Smooth muscle cell (in vitro differentiated cells): ENCODE measurements at regions not wholly inside any gene's neighbourhood (a gene's known extent, or its start where the extent isn't known, plus 50 kb on each side); places are given as distances from the start of the nearest gene placed in this dataset.

Experiments used
- DNase-seq: peaks from one replicate; lab custom pipeline; 2025; ENCODE audit not compliant: unreplicated experiment; lab: John Stamatoyannopoulos, UW
- H2AFZ ChIP-seq: fragments of 200-600 bp; sonication (generic); 2 replicates; pipeline ENCODE4 v1.6.0; 2016; ENCODE audit warnings: antibody characterized with exemption, low read depth, mild to moderate bottlenecking
- H3F3A ChIP-seq: fragments of 200-600 bp; sonication (generic); 2 replicates; pipeline ENCODE4 v1.6.0; 2017; ENCODE audit warnings: antibody characterized with exemption, low read depth
- H3K27ac ChIP-seq: fragments of 200-600 bp; sonication (generic); 2 replicates; pipeline ENCODE4 v1.5.1; 2016; ENCODE audit warnings: low read depth, mild to moderate bottlenecking
- H3K27me3 ChIP-seq: fragments of 200-600 bp; sonication (generic); 2 replicates; pipeline ENCODE4 v1.6.1; 2016; ENCODE audit warnings: low read depth, mild to moderate bottlenecking
- H3K36me3 ChIP-seq: fragments of 200-600 bp; sonication (generic); 2 replicates; pipeline ENCODE4 v1.5.1; 2016; ENCODE audit warnings: low read depth
- H3K4me1 ChIP-seq: fragments of 200-600 bp; sonication (generic); 2 replicates; pipeline ENCODE4 v1.5.1; 2016; ENCODE audit warnings: low read depth
- H3K4me2 ChIP-seq: fragments of 200-600 bp; sonication (generic); 2 replicates; pipeline ENCODE4 v1.6.0; 2016; ENCODE audit warnings: mild to moderate bottlenecking
- H3K4me3 ChIP-seq: fragments of 200-600 bp; sonication (generic); 2 replicates; pipeline ENCODE4 v1.5.1; 2016; ENCODE audit warnings: mild to moderate bottlenecking
- H3K79me2 ChIP-seq: fragments of 200-600 bp; sonication (generic); 2 replicates; pipeline ENCODE4 v1.6.0; 2016; ENCODE audit warnings: low read depth, mild to moderate bottlenecking
- H3K9ac ChIP-seq: fragments of 200-600 bp; sonication (generic); 2 replicates; pipeline ENCODE4 v1.6.0; 2016; ENCODE audit warnings: low read depth
- H3K9me3 ChIP-seq: fragments of 200-600 bp; sonication (generic); replicated peaks from 2 replicates; pipeline ENCODE4 v1.5.1; 2016; ENCODE audit warnings: low read depth
- H4K20me1 ChIP-seq: fragments of 200-600 bp; sonication (generic); 2 replicates; pipeline ENCODE4 v1.6.0; 2016; ENCODE audit warnings: low read depth
- WGBS: methylation state at CpG from one replicate; pipeline ENCODE4 v1.1.7; 2016; ENCODE audit warnings: low lambda C conversion rate; 5-methylcytosine and 5-hydroxymethylcytosine counted together
- TF ChIP-seq, protein P1 (sequence below): fragments of 200-600 bp; sonication (generic); IDR thresholded peaks from 2 replicates; pipeline ENCODE4 v1.5.1; 2017; ENCODE audit warnings: borderline replicate concordance, mild to moderate bottlenecking, antibody characterized with exemption; ENCODE audit not compliant: insufficient read depth, poor library complexity, severe bottlenecking

DNA sequence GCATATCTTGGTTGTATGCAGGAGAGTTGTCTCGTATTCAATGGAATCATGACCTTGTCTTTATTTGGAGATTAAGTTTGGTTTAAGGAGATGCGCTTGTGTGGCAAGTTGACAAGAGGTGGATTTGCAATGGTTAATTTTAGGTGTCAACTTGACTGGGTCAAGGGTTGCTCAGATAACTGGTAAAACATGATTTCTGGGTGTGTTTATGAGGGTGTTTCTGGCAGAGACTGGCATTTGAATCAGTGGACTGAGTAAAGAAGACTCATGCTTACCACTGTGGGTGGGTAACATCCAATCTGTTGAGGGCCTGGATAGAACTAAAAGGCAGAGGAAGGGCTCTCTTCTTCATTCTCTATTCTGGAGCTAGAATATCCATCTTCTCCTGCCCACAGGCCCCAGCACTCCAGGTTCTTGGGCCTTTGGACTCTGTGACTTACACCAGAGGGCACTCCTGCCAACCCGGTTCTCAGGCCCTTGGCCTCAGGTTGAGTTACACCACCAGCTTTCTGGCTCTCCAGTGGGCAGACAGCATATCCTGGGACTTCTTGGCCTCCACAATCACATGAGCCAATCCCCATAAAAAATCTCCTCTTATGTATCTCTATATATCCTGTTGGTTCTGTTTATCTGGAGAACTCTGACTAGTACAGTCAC, 141.5 kb upstream of the ARID2 start:
- Histone ChIP-seq H4K20me1 (no peaks in the 10 kb centered on the region), H3K9me3 (no peaks in the 10 kb centered on the region), H3K4me1 (peaks cover under 1% of the 10 kb centered on the region), H3K9ac (no peak overlapping the region), H3F3A (no peaks in the 10 kb centered on the region), H3K36me3 (no peaks in the 10 kb centered on the region), H3K4me2 (no peak overlapping the region), H2AFZ (no peak overlapping the region), H3K27ac (no peak overlapping the region), H3K4me3 (no peak overlapping the region), H3K27me3 (no peaks in the 10 kb centered on the region), H3K79me2 (no peaks in the 10 kb centered on the region)
- 92% methylated on average over 3 of the region's 3 CpGs for WGBS
- TF ChIP-seq, protein P1, sequence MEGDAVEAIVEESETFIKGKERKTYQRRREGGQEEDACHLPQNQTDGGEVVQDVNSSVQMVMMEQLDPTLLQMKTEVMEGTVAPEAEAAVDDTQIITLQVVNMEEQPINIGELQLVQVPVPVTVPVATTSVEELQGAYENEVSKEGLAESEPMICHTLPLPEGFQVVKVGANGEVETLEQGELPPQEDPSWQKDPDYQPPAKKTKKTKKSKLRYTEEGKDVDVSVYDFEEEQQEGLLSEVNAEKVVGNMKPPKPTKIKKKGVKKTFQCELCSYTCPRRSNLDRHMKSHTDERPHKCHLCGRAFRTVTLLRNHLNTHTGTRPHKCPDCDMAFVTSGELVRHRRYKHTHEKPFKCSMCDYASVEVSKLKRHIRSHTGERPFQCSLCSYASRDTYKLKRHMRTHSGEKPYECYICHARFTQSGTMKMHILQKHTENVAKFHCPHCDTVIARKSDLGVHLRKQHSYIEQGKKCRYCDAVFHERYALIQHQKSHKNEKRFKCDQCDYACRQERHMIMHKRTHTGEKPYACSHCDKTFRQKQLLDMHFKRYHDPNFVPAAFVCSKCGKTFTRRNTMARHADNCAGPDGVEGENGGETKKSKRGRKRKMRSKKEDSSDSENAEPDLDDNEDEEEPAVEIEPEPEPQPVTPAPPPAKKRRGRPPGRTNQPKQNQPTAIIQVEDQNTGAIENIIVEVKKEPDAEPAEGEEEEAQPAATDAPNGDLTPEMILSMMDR, result no peak
- DNase-seq, result no peak

DNA sequence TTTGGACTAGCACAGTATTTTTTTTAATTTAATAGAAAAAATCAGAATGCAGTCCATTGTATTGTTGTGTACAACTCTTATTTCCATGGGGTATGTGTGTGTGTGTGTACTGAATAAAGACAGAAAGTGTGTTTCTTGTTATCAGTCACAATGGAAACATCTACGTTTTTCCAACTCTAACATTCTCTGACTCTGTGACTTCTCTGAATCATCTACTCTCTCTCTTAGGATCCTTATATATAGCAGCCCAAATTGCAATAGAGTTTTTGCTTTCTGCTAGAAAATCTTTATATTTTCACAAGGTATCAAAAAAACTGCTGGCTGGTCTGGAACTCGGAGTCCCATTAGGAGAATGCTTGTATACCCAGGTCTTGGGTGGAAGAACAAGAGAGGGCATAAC, 138.9 kb upstream of the ARID2 start:
- no peaks in the 10 kb centered on the region for H4K20me1 ChIP-seq
- H3K9ac ChIP-seq, result no peak overlapping the region
- H3K4me3 ChIP-seq, result no peak overlapping the region
- TF ChIP-seq, protein P1, result no peak
- no peaks in the 10 kb centered on the region for H3K79me2 ChIP-seq
- no peaks in the 10 kb centered on the region for H3K27me3 ChIP-seq
- H3K4me2 ChIP-seq, result no peak overlapping the region
- H3K36me3 ChIP-seq, result no peaks in the 10 kb centered on the region
- H2AFZ ChIP-seq, result no peak overlapping the region
- H3F3A ChIP-seq, result no peaks in the 10 kb centered on the region
- H3K4me1 ChIP-seq, result no peaks in the 10 kb centered on the region
- no peak overlapping the region for H3K27ac ChIP-seq
- WGBS, result 52% methylated on average over 2 of the region's 2 CpGs
- no peaks in the 10 kb centered on the region for H3K9me3 ChIP-seq
- DNase-seq, result no peak

DNA sequence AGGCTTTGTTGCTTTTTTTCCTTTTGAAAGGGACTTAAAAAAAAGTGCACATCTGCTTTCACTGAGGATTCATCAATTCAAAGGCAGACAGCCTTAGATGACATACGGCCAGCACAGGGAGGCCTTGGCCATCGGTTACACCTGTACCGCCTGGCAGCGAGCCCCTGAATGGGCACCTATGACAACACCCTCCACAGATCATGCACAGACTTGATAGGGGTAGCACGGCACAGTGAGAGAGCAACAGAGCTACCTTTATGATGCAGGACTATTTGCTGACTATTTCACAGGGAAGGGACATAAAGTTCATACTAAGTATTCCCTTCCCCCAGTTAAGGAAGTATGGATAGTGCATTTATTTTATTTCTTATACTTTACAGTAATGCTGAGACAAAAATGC, 137.9 kb upstream of the ARID2 start:
- WGBS, result 93% methylated on average over 5 of the region's 5 CpGs
- TF ChIP-seq, protein P1, result no peak

DNA sequence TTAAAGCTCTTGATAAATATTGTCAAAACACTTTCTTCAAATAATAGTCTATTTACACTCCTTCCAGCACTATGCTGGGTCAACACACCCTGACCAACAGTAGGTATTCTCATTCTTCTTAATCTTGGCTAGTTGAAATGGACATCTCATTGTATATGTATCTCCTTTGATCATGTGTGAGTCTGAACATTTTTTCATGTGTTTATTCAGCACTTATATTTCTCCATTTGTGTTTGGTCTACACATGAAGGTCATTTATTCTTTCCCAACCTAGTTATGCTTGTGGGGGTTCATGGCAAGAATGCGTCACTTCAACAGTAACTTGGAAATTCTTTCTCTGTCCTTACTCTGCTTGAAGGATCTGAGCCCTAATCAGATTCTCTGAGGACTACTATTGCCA, 133.1 kb upstream of the ARID2 start:
- no peaks in the 10 kb centered on the region for H3K36me3 ChIP-seq
- H3K9ac ChIP-seq, result no peak overlapping the region
- H3K79me2 ChIP-seq, result no peaks in the 10 kb centered on the region
- no peak overlapping the region for H3K4me2 ChIP-seq
- no peaks in the 10 kb centered on the region for H3K27me3 ChIP-seq
- no peak overlapping the region for H2AFZ ChIP-seq
- H3K9me3 ChIP-seq, result no peaks in the 10 kb centered on the region
- TF ChIP-seq, protein P1, result no peak
- no peak overlapping the region for H3K27ac ChIP-seq
- H3K4me1 ChIP-seq, result no peaks in the 10 kb centered on the region
- no peaks in the 10 kb centered on the region for H4K20me1 ChIP-seq
- no peaks in the 10 kb centered on the region for H3F3A ChIP-seq
- WGBS, result 92% methylated on average over 1 of the region's 1 CpG
- DNase-seq, result no peak
- H3K4me3 ChIP-seq, result no peak overlapping the region

More for the DNA sequence above, 137.9 kb upstream of the ARID2 start:
- Histone ChIP-seq H3K4me1 (no peaks in the 10 kb centered on the region), H3K4me2 (no peak overlapping the region), H3K79me2 (no peaks in the 10 kb centered on the region), H3F3A (no peaks in the 10 kb centered on the region), H3K27ac (no peak overlapping the region), H3K9ac (no peak overlapping the region), H2AFZ (no peak overlapping the region), H3K36me3 (no peaks in the 10 kb centered on the region), H3K9me3 (no peaks in the 10 kb centered on the region), H3K4me3 (no peak overlapping the region), H3K27me3 (no peaks in the 10 kb centered on the region), H4K20me1 (no peaks in the 10 kb centered on the region)
- DNase-seq, result no peak
